ENCODE measurements at regions not wholly inside any gene's neighbourhood (a gene's known extent, or its start where the extent isn't known, plus 50 kb on each side); places are given as distances from the start of the nearest gene placed in this dataset.

DNA sequence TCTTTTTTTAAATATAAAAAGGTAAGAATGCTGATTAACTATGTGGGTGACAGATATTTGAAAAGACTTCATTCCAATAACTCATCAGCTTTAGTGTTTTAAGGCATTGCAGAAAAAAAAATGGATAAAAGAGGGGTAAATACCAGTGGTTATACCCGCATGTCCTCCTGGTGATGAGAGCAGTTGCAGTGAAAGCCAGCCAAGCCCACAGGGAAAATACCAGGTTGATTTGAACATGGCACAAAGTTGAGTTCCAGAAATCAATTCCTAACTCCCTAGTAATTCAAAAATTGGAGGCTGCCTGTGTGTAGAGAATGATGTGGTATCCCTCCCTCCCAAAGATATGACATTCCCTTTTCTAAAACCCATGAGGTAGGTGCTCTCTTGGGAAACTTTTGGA, 453.2 kb upstream of the SOX9 start:
- FAIRE-seq = no peak
- TF ChIP-seq POLR2AphosphoS5 (IDR thresholded peaks at IDR 0.05; ENCODE audit: low read depth, low read length) (no peak), POLR2A (IDR thresholded peaks at IDR 0.05; ENCODE audit: low read depth, low read length) (no peak), TAF1 (IDR thresholded peaks at IDR 0.05; ENCODE audit: borderline replicate concordance, low read depth, low read length) (no peak)
- no peak for DNase-seq (ENCODE audit: insufficient read length)

DNA sequence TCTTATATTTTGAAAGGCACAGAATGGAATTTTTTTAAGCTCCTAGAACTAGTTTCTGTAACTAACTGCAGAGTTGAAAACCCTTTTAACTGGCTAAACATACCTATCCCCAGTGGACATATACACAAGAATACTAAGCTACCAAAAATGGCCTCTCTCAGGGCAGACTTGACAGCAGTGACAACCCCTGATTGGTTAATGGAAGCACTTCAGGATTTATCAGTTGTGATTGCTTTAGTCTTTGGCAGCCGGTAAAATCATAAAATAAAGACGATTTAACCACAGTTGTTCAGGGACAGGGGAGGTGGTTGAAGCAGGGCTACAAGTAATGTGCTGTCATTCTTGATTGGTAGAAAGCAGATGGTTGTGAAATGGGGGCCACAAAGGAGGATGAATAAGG, 452.0 kb upstream of the SOX9 start:
- TF ChIP-seq POLR2A (IDR thresholded peaks at IDR 0.05; ENCODE audit: low read depth, low read length) (no peak), POLR2AphosphoS5 (IDR thresholded peaks at IDR 0.05; ENCODE audit: low read depth, low read length) (no peak), TAF1 (IDR thresholded peaks at IDR 0.05; ENCODE audit: borderline replicate concordance, low read depth, low read length) (no peak)
- DNase-seq (ENCODE audit: insufficient read length) (no peak), FAIRE-seq (no peak)

DNA sequence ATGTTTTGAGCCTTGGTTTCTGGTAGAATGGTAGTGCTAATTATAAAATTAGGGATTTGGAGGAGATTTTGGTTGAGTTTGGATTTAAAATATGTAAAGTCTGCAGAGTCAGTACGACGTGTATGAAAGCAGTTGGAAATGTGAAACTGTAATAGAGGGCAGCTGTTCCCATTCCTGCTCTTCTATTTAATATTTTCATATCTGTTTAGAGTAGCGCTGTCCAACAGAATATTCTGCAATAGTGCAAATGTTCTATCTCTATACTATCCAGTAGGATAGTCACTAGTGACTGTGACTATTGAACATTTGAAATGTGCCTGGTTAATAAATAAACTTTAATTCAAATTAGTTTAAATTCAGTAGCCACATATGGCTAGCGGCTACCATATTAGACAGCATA, 443.4 kb upstream of the SOX9 start:
- TF ChIP-seq TAF1 (IDR thresholded peaks at IDR 0.05; ENCODE audit: borderline replicate concordance, low read depth, low read length) (no peak), POLR2A (IDR thresholded peaks at IDR 0.05; ENCODE audit: low read depth, low read length) (no peak), POLR2AphosphoS5 (IDR thresholded peaks at IDR 0.05; ENCODE audit: low read depth, low read length) (no peak)
- DNase-seq (ENCODE audit: insufficient read length) (no peak), FAIRE-seq (no peak)

DNA sequence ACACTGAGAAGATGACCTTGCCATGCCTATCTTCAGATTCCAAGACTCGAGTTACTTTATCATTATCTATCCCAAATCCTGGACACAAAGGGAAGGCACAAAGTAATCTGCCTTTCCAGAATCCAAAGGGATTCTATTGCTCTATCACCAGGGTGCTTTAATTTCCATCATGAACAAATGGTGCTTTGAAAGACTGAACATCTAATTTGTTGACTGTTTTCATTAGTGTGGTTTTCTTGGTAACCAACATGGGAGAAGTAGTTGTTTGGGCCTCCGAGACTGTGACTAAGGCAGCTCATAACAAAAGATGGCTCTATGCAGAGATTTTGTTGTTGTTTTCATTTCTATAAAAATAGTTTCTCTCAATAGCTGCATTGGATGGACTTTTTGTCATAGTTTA, 441.0 kb upstream of the SOX9 start:
- TF ChIP-seq POLR2AphosphoS5 (IDR thresholded peaks at IDR 0.05; ENCODE audit: low read depth, low read length) (no peak), POLR2A (IDR thresholded peaks at IDR 0.05; ENCODE audit: low read depth, low read length) (no peak), TAF1 (IDR thresholded peaks at IDR 0.05; ENCODE audit: borderline replicate concordance, low read depth, low read length) (no peak)
- DNase-seq (ENCODE audit: insufficient read length) (no peak), FAIRE-seq (no peak)

DNA sequence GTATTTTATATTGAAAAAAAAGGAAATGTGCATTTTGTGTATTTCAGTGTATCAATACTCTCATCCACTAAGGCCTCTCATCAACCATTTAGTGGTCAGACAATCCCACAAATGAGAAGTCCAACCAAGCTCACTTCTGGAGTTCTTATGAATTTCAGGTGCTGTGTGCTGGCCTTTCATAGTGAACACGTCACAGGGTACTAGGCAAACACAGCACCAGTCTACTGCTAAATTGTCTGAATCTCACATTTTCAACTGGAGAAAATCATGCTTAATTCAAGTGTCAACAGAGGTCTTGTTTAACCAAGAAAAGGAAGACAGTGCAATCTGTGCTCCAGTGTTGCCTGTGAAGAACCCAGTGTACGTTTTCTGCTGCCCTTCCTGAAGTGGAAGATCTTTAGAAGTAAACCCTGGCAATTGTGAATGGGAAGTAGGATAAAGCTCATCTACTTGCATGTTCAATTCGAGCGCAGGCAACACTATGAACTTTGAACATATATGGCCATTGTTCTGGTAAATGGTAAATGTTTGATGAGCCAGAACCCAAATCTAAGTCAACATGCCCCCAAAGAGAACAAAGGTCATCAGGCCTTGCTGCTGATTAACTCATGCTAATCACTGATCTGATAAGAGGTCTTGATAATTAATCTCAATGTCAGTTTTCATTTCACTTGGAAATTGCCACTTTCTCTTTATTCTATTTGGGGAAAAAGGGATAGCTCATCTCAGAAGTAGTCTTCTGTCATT, 439.2 kb upstream of the SOX9 start:
- DNase-seq (ENCODE audit: insufficient read length) (no peak), FAIRE-seq (no peak)
- TF ChIP-seq POLR2AphosphoS5 (IDR thresholded peaks at IDR 0.05; ENCODE audit: low read depth, low read length) = no peak
- no peak for TF ChIP-seq POLR2A (IDR thresholded peaks at IDR 0.05; ENCODE audit: low read depth, low read length)
- no peak for TF ChIP-seq TAF1 (IDR thresholded peaks at IDR 0.05; ENCODE audit: borderline replicate concordance, low read depth, low read length)

DNA sequence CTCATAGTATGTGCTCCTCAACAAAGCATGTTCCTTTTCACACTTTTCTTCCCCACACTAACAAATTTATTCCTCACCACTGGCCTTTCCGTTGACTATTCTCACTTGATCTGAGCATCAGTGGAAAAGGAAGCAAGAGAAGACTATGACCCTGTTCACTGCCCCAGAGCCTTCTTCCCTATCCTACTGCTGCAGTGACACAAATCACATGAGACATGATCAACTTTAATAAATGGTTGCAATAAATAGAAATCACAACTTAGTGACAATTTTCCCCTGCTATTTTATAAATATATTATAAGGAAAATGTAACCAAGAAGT, 438.7 kb upstream of the SOX9 start:
- DNase-seq (ENCODE audit: insufficient read length) = no peak
- FAIRE-seq = no peak
- TF ChIP-seq TAF1 (IDR thresholded peaks at IDR 0.05; ENCODE audit: borderline replicate concordance, low read depth, low read length) = no peak
- TF ChIP-seq POLR2AphosphoS5 (IDR thresholded peaks at IDR 0.05; ENCODE audit: low read depth, low read length) = no peak
- TF ChIP-seq POLR2A (IDR thresholded peaks at IDR 0.05; ENCODE audit: low read depth, low read length) = no peak

DNA sequence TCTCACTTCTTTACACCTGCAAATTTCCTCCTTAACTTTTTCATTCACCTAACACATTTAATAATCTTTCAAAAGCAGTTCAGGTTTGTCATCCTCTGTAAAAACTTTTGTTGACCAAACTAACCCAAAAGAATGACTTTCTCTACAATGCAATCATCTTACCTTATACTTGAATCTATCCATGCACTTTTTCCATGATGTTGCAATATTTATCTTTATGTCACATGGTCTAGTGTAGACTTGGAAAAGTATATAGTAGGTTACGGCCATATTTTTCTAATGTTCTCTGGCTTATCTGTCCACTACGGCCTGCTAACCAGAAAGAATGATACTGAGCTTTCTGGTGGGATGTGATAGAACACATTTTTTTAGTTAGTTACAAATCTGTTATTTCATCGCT, 431.0 kb upstream of the SOX9 start:
- no peak for DNase-seq (ENCODE audit: insufficient read length)
- no peak for FAIRE-seq
- TF ChIP-seq TAF1 (IDR thresholded peaks at IDR 0.05; ENCODE audit: borderline replicate concordance, low read depth, low read length) = no peak

DNA sequence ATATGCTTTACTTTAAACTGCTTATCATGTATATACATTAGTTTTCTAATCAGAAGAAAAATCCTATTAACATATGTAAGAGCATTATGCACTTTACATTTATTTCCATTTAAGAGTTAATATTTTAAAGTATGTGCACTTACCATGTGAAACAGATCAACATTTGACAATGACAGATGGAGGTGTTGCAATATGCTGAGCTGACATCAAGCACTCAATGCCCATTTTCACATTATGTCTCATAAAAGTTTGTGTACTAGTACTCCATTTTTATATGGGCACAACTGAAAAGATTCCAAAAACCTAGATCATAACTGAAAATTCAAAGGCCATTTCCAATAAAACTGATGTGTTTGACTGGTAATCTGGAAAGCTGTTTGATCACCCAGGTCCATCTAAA, 420.9 kb upstream of the SOX9 start:
- TF ChIP-seq TAF1 (IDR thresholded peaks at IDR 0.05; ENCODE audit: borderline replicate concordance, low read depth, low read length) = no peak
- DNase-seq (ENCODE audit: insufficient read length) (no peak), FAIRE-seq (no peak)

DNA sequence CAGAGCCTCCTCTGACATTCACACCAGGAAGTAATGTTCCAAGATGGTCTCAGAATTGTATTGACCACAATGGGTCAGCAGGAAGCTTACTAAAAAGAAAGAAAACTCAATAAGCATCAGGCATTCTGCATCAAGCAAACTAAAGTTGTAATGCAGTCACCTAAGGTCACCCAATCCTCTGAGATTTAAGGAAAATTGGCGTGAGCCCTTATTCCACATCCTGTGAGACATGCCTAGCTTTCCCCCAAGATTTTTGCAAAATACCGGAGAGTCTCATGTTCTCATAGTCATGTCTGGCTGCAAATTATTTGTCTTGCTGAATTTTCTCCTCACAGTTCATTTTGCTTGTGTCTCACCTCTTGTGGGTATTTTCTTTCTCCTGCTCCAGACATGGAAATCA, 417.1 kb upstream of the SOX9 start:
- no peak for DNase-seq (ENCODE audit: insufficient read length)
- TF ChIP-seq POLR2AphosphoS5 (IDR thresholded peaks at IDR 0.05; ENCODE audit: low read depth, low read length) = no peak
- no peak for TF ChIP-seq POLR2A (IDR thresholded peaks at IDR 0.05; ENCODE audit: low read depth, low read length)
- TF ChIP-seq TAF1 (IDR thresholded peaks at IDR 0.05; ENCODE audit: borderline replicate concordance, low read depth, low read length) = no peak
- FAIRE-seq = no peak

DNA sequence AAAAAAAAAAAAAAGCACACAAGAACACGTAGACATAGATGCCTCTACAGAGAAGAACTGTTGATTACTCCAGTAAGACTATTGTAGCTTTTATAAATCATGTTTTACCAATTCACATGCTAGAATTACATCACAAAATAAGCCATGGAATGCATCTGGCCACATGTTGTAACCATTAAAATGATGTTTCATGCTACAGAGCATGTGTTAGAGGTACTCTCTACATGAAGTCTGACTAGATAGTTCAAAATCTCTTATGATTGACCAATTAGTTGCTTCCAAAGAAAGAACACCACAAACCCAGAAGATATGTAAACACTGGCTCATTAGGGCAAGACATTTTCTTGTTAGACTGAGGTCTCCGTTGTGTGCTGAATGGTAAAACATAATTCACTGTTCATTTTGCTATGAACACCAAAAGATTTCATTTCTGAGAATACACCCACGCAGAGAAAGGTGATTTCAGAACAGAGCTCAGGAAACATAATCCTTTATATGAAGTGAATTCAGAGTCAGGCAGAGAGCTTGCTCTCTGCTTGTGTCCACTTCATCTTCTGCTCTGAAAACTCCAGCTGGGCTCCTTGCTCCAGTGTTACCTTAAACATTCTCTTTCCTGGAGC, 411.4 kb upstream of the SOX9 start:
- no peak for FAIRE-seq
- no peak for TF ChIP-seq POLR2A (IDR thresholded peaks at IDR 0.05; ENCODE audit: low read depth, low read length)
- TF ChIP-seq POLR2AphosphoS5 (IDR thresholded peaks at IDR 0.05; ENCODE audit: low read depth, low read length) = no peak
- TF ChIP-seq TAF1 (IDR thresholded peaks at IDR 0.05; ENCODE audit: borderline replicate concordance, low read depth, low read length) = no peak
- DNase-seq (ENCODE audit: insufficient read length) = no peak

DNA sequence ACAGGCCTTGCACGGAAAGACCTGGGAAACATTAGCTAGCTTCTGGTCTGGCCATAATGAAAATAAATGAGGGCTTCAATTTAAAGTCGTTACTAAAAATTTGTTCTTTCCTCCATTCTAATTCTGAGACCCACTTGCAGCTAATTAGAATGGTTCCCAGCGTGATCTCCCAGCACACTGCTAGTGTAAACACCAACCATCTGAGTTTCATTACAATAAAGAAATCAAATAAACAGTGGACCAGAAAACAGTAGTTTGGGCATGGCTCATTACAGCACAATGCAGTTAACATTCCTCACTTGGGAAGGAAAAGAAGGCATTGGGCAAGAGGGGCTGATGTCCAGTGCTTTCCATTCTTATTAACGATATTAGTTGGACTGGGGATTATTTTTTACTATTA, 410.9 kb upstream of the SOX9 start:
- TF ChIP-seq POLR2A (IDR thresholded peaks at IDR 0.05; ENCODE audit: low read depth, low read length) (no peak), POLR2AphosphoS5 (IDR thresholded peaks at IDR 0.05; ENCODE audit: low read depth, low read length) (no peak), TAF1 (IDR thresholded peaks at IDR 0.05; ENCODE audit: borderline replicate concordance, low read depth, low read length) (no peak)
- FAIRE-seq = no peak
- DNase-seq (ENCODE audit: insufficient read length) = no peak

DNA sequence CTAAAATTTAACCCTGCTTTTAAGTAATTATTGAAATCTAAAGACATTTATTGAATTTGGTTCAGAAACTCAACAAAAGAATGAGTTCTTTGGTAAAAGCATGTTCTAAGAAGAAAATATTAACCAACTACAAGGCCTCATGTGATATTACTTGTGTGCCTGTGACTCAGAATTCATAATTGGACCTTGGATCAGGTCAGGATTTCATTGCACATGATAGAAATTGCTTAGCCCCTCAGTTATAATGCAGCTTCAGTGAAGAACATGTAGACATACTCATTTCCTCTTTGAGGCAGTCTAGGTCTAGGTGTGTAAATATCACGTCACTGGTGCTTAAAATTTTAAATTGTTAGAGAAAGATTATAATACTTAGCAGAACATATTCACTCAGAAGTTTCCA, 410.0 kb upstream of the SOX9 start:
- no peak for FAIRE-seq
- TF ChIP-seq POLR2AphosphoS5 (IDR thresholded peaks at IDR 0.05; ENCODE audit: low read depth, low read length) = no peak
- no peak for TF ChIP-seq POLR2A (IDR thresholded peaks at IDR 0.05; ENCODE audit: low read depth, low read length)
- no peak for TF ChIP-seq TAF1 (IDR thresholded peaks at IDR 0.05; ENCODE audit: borderline replicate concordance, low read depth, low read length)
- no peak for DNase-seq (ENCODE audit: insufficient read length)
